HG02642 (cell line): ENCODE measurements at regions not wholly inside any gene's neighbourhood (a gene's known extent, or its start where the extent isn't known, plus 50 kb on each side); places are given as distances from the start of the nearest gene placed in this dataset.

Source experiments
- ATAC-seq: cut with Tn5 transposase; IDR thresholded peaks from one replicate; pipeline ENCODE4 v1.9.1; 2021; ENCODE audit warnings: mild to moderate bottlenecking; ENCODE audit not compliant: unreplicated experiment, poor library complexity

- ATAC-seq: no peak
Measured at GRCh38 chr6:169943241-169944060, 192.0 kb downstream of the ERMARD start.

- no peak for ATAC-seq
Measured at GRCh38 chr6:169942173-169942572, 190.8 kb downstream of the ERMARD start.

- no peak for ATAC-seq
Measured at GRCh38 chr6:169940481-169941271, 189.3 kb downstream of the ERMARD start.

- ATAC-seq: no peak
Measured at GRCh38 chr6:169939554-169940164, 188.2 kb downstream of the ERMARD start.

GRCh38 chr6:169938731-169939130, 187.3 kb downstream of the ERMARD start:
- ATAC-seq: no peak

GRCh38 chr6:169938262-169938701, 186.9 kb downstream of the ERMARD start:
- ATAC-seq: no peak

GRCh38 chr6:169937389-169938261, 186.2 kb downstream of the ERMARD start:
- no peak for ATAC-seq

GRCh38 chr6:169936355-169936975, 185.0 kb downstream of the ERMARD start:
- ATAC-seq: no peak

GRCh38 chr6:169935861-169936260, 184.4 kb downstream of the ERMARD start:
- ATAC-seq: no peak

GRCh38 chr6:169935348-169935718, 183.9 kb downstream of the ERMARD start:
- no peak for ATAC-seq

GRCh38 chr6:169934699-169935347, 183.4 kb downstream of the ERMARD start:
- ATAC-seq: no peak

GRCh38 chr6:169933839-169934698, 182.6 kb downstream of the ERMARD start:
- no peak for ATAC-seq

GRCh38 chr6:169933251-169933821, 181.9 kb downstream of the ERMARD start:
- ATAC-seq: no peak

GRCh38 chr6:169932491-169932890, 181.1 kb downstream of the ERMARD start:
- ATAC-seq: no peak

GRCh38 chr6:169931261-169931660, 179.8 kb downstream of the ERMARD start:
- no peak for ATAC-seq

GRCh38 chr6:169930799-169931198, 179.4 kb downstream of the ERMARD start:
- ATAC-seq: no peak

GRCh38 chr6:169927711-169928110, 176.3 kb downstream of the ERMARD start:
- ATAC-seq: no peak
